SK-N-SH treated with all-trans-retinoic acid at 6 μM for 48 hours (cell line): ENCODE measurements at regions not wholly inside any gene's neighbourhood (a gene's known extent, or its start where the extent isn't known, plus 50 kb on each side); places are given as distances from the start of the nearest gene placed in this dataset.

Experiments used
- ATAC-seq: fragments of 200-7000 bp; cut with Tn5 transposase; 3 replicates; pipeline ENCODE4 v1.9.1; 2020; ENCODE audit warnings: mild to moderate bottlenecking, moderate library complexity
- ARNTL ChIP-seq: fragments of 450-650 bp; formaldehyde crosslinking; IDR thresholded peaks from 2 replicates; pipeline ENCODE4 v1.5.0; 2020; ENCODE audit warnings: low read depth, mild to moderate bottlenecking, moderate library complexity, borderline replicate concordance
- CREB5 ChIP-seq: fragments of 250-450 bp; sonication (Bioruptor Pico); IDR thresholded peaks from 2 replicates; pipeline ENCODE4 v1.5.1; 2020; ENCODE audit warnings: low read depth, mild to moderate bottlenecking, moderate library complexity
- CSDC2 ChIP-seq: fragments of 250-450 bp; sonication (Bioruptor Pico); IDR thresholded peaks from 2 replicates; pipeline ENCODE4 v1.5.0; 2020; ENCODE audit warnings: mild to moderate bottlenecking, moderate library complexity
- ESRRG ChIP-seq: fragments of 250-450 bp; sonication (Bioruptor Pico); IDR thresholded peaks from 2 replicates; pipeline ENCODE4 v1.6.1; 2021; ENCODE audit warnings: mild to moderate bottlenecking
- GLIS3 ChIP-seq: fragments of 250-450 bp; sonication (Bioruptor Pico); IDR thresholded peaks from 2 replicates; pipeline ENCODE4 v1.5.0; 2020; ENCODE audit warnings: mild to moderate bottlenecking, moderate library complexity
- ISL1 ChIP-seq: fragments of 250-450 bp; sonication (Bioruptor Pico); IDR thresholded peaks from 2 replicates; pipeline ENCODE4 v2.1.2; 2022; ENCODE audit warnings: mild to moderate bottlenecking, moderate library complexity
- OSR1 ChIP-seq: fragments of 250-450 bp; sonication (Bioruptor Pico); IDR thresholded peaks from 2 replicates; pipeline ENCODE4 v1.8.0; 2022; ENCODE audit warnings: moderate library complexity, mild to moderate bottlenecking, inconsistent platforms
- PATZ1 ChIP-seq: fragments of 250-450 bp; sonication (Bioruptor Pico); IDR thresholded peaks from 2 replicates; pipeline ENCODE4 v1.8.0; 2020; ENCODE audit warnings: mild to moderate bottlenecking, moderate library complexity, borderline replicate concordance
- POU6F1 ChIP-seq: fragments of 250-450 bp; sonication (Bioruptor Pico); IDR thresholded peaks from 2 replicates; pipeline ENCODE4 v1.8.0; 2021; ENCODE audit warnings: low read depth, mild to moderate bottlenecking, moderate library complexity, borderline replicate concordance
- PPARA ChIP-seq: fragments of 250-450 bp; sonication (Bioruptor Pico); IDR thresholded peaks from 2 replicates; pipeline ENCODE4 v1.5.0; 2020; ENCODE audit warnings: mild to moderate bottlenecking, borderline replicate concordance
- RARB ChIP-seq: fragments of 250-450 bp; sonication (Bioruptor Pico); IDR thresholded peaks from 2 replicates; pipeline ENCODE4 v1.8.0; 2021; ENCODE audit warnings: mild to moderate bottlenecking, moderate library complexity
- SNAI2 ChIP-seq: fragments of 250-450 bp; sonication (Bioruptor Pico); IDR thresholded peaks from 2 replicates; pipeline ENCODE4 v1.5.0; 2020; ENCODE audit warnings: mild to moderate bottlenecking, moderate library complexity
- TCF4 ChIP-seq: fragments of 250-450 bp; sonication (Bioruptor Pico); IDR thresholded peaks from 2 replicates; pipeline ENCODE4 v1.8.0; 2021; ENCODE audit warnings: mild to moderate bottlenecking, moderate library complexity, borderline replicate concordance
- TOX ChIP-seq: fragments of 250-450 bp; sonication (Bioruptor Pico); IDR thresholded peaks from 2 replicates; pipeline ENCODE4 v1.8.0; 2021; ENCODE audit warnings: mild to moderate bottlenecking, moderate library complexity, borderline replicate concordance
- TSHZ2 ChIP-seq: fragments of 250-450 bp; sonication (Bioruptor Pico); IDR thresholded peaks from 2 replicates; pipeline ENCODE4 v1.5.0; 2020; ENCODE audit warnings: mild to moderate bottlenecking, moderate library complexity
- ZC3H10 ChIP-seq: fragments of 250-450 bp; sonication (Bioruptor Pico); IDR thresholded peaks from 2 replicates; pipeline ENCODE4 v1.5.1; 2021; ENCODE audit warnings: mild to moderate bottlenecking, moderate library complexity
- ZFP3 ChIP-seq: fragments of 250-450 bp; sonication (Bioruptor Pico); IDR thresholded peaks from 2 replicates; pipeline ENCODE4 v1.5.0; 2020; ENCODE audit warnings: mild to moderate bottlenecking, moderate library complexity
- ZNF565 ChIP-seq: fragments of 450-650 bp; formaldehyde crosslinking; conservative IDR thresholded peaks from 2 replicates; pipeline ENCODE4 v1.5.0; 2020; ENCODE audit warnings: low read depth, mild to moderate bottlenecking, moderate library complexity
- ZNF70 ChIP-seq: fragments of 450-650 bp; formaldehyde crosslinking; IDR thresholded peaks from 2 replicates; pipeline ENCODE4 v1.5.0; 2020; ENCODE audit warnings: mild to moderate bottlenecking, moderate library complexity
- ZNF8 ChIP-seq: fragments of 450-650 bp; formaldehyde crosslinking; IDR thresholded peaks from 2 replicates; pipeline ENCODE4 v1.5.0; 2020; ENCODE audit warnings: mild to moderate bottlenecking, moderate library complexity

GRCh38 chr2:13103778-13104493, 387.2 kb downstream of the TRIB2 start:
- ATAC-seq: no peak

GRCh38 chr2:13104723-13105122, 388.0 kb downstream of the TRIB2 start:
- TF ChIP-seq ZC3H10 (CRISPR knock-in tag) (no peak), GLIS3 (CRISPR knock-in tag) (no peak), ESRRG (CRISPR knock-in tag) (no peak), CREB5 (no peak), ZNF8 (CRISPR knock-in tag) (no peak), TCF4 (CRISPR knock-in tag) (no peak), SNAI2 (CRISPR knock-in tag) (no peak), ZNF70 (no peak), PATZ1 (no peak), TOX (CRISPR knock-in tag) (no peak), ZNF565 (CRISPR knock-in tag) (no peak), POU6F1 (CRISPR knock-in tag) (no peak), CSDC2 (CRISPR knock-in tag) (no peak), ZFP3 (CRISPR knock-in tag) (no peak)
- TF ChIP-seq, all 23 proteins: peak for 0
- ATAC-seq: no peak

More at GRCh38 chr2:13103778-13104493, 387.2 kb downstream of the TRIB2 start:
- TF ChIP-seq ZC3H10 (CRISPR knock-in tag): no peak
- no peak for TF ChIP-seq PPARA (CRISPR knock-in tag)
- TF ChIP-seq POU6F1 (CRISPR knock-in tag): no peak
- TF ChIP-seq ZFP3 (CRISPR knock-in tag): no peak
- TF ChIP-seq TCF4 (CRISPR knock-in tag): no peak
- no peak for TF ChIP-seq OSR1 (CRISPR knock-in tag)
- TF ChIP-seq CSDC2 (CRISPR knock-in tag): no peak
- TF ChIP-seq RARB: no peak
- TF ChIP-seq TOX (CRISPR knock-in tag): no peak
- TF ChIP-seq ARNTL (CRISPR knock-in tag): no peak
- TF ChIP-seq, all 23 proteins: peak for 0

GRCh38 chr2:13106302-13106701, 389.6 kb downstream of the TRIB2 start:
- ATAC-seq: no peak
- TF ChIP-seq TSHZ2 (no peak), TCF4 (CRISPR knock-in tag) (no peak), PATZ1 (no peak), POU6F1 (CRISPR knock-in tag) (no peak), ZNF70 (no peak), ISL1 (CRISPR knock-in tag) (no peak), CSDC2 (CRISPR knock-in tag) (no peak)
- TF ChIP-seq, all 23 proteins: peak for 0
